Endothelial cell (in vitro differentiated cells): ENCODE measurements at regions not wholly inside any gene's neighbourhood (a gene's known extent, or its start where the extent isn't known, plus 50 kb on each side); places are given as distances from the start of the nearest gene placed in this dataset.

Experiments
- DNase-seq: peaks from one replicate; pipeline ENCODE4 v3.0.0; 2021; ENCODE audit warnings: low spot score
- H3K27ac Mint-ChIP-seq: one replicate; pipeline ENCODE4 v1.8.0; 2021; ENCODE audit warnings: mixed read lengths, inconsistent platforms; ENCODE audit not compliant: unreplicated experiment
- H3K27me3 Mint-ChIP-seq: one replicate; pipeline ENCODE4 v1.8.0; 2021; ENCODE audit warnings: mild to moderate bottlenecking, moderate library complexity, mixed read lengths, inconsistent platforms; ENCODE audit not compliant: unreplicated experiment
- H3K36me3 Mint-ChIP-seq: one replicate; pipeline ENCODE4 v1.8.0; 2021; ENCODE audit warnings: mild to moderate bottlenecking, low read depth, mixed read lengths, inconsistent platforms; ENCODE audit not compliant: unreplicated experiment
- H3K4me1 Mint-ChIP-seq: one replicate; pipeline ENCODE4 v1.8.0; 2021; ENCODE audit warnings: mild to moderate bottlenecking, mixed read lengths, inconsistent platforms; ENCODE audit not compliant: unreplicated experiment
- H3K4me3 Mint-ChIP-seq: one replicate; pipeline ENCODE4 v1.8.0; 2021; ENCODE audit warnings: mild to moderate bottlenecking, mixed read lengths, inconsistent platforms; ENCODE audit not compliant: unreplicated experiment
- H3K9me3 Mint-ChIP-seq: one replicate; pipeline ENCODE4 v1.8.0; 2021; ENCODE audit warnings: mixed read lengths, inconsistent platforms; ENCODE audit not compliant: unreplicated experiment
- TF ChIP-seq, protein P1 (sequence below): fragments of 200-600 bp; sonication (generic); IDR thresholded peaks from one replicate; pipeline ENCODE4 v1.5.0; 2021; ENCODE audit warnings: antibody characterized with exemption; ENCODE audit not compliant: unreplicated experiment

DNA sequence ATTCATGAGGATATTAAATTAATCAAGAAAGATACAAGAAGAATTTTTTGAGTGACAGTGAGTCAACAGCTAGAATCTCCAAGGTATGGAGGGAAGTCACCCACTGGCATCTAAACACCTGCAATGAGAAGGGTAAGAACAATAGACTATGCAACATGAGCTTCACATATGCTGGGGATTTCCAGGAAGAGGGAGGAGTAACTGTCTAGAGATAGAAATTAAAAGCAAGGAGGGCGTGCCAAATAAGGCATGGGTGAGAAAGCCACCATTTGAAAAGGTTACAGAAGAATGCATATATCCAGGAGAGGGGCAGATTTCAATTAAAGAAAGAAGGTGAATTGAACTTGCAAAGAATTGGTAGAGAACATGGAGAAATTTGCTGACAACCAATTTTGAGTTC lies 365.7 kb downstream of the GPR37 start:
- DNase-seq = no peak
- H3K9me3 Mint-ChIP-seq = no peaks in the 10 kb centered on the region
- TF ChIP-seq, protein P1, sequence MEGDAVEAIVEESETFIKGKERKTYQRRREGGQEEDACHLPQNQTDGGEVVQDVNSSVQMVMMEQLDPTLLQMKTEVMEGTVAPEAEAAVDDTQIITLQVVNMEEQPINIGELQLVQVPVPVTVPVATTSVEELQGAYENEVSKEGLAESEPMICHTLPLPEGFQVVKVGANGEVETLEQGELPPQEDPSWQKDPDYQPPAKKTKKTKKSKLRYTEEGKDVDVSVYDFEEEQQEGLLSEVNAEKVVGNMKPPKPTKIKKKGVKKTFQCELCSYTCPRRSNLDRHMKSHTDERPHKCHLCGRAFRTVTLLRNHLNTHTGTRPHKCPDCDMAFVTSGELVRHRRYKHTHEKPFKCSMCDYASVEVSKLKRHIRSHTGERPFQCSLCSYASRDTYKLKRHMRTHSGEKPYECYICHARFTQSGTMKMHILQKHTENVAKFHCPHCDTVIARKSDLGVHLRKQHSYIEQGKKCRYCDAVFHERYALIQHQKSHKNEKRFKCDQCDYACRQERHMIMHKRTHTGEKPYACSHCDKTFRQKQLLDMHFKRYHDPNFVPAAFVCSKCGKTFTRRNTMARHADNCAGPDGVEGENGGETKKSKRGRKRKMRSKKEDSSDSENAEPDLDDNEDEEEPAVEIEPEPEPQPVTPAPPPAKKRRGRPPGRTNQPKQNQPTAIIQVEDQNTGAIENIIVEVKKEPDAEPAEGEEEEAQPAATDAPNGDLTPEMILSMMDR = no peak
- no peaks in the 10 kb centered on the region for H3K27me3 Mint-ChIP-seq
- H3K27ac Mint-ChIP-seq = no peak overlapping the region
- no peaks in the 10 kb centered on the region for H3K36me3 Mint-ChIP-seq
- no peaks in the 10 kb centered on the region for H3K4me1 Mint-ChIP-seq
- H3K4me3 Mint-ChIP-seq = no peak overlapping the region

DNA sequence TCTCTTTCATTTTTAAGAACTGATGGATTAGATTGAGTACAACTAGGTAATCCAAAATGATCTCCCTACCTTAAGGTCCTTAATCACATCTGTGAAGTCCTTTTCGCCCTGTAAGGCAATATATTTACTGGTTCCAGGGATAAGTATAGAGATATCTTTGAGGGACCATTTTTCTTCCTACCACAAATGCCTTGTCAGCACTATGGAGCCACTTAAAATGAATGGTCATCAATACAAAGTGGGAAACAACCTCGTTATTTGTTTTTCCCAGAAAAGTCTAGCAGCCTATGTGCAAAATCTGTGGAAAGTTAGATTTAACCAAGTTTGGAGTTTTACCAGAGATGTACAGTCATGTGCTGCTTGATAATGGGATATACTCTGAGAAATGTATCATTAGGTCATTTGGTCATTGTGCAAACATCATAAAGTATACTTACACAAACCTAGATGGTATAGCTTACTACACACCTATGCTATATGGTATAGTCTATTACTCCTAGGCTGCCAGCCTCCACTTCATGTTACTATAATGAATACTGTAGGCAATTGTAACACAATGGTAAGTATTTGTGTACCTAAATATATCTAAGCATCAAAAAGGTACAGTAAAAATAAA lies 366.2 kb upstream of the TMEM229A start:
- no peaks in the 10 kb centered on the region for H3K27me3 Mint-ChIP-seq
- TF ChIP-seq, protein P1 = no peak
- no peak overlapping the region for H3K4me3 Mint-ChIP-seq
- no peak overlapping the region for H3K27ac Mint-ChIP-seq
- no peak for DNase-seq
- no peaks in the 10 kb centered on the region for H3K9me3 Mint-ChIP-seq
- H3K36me3 Mint-ChIP-seq = no peaks in the 10 kb centered on the region
- no peaks in the 10 kb centered on the region for H3K4me1 Mint-ChIP-seq

DNA sequence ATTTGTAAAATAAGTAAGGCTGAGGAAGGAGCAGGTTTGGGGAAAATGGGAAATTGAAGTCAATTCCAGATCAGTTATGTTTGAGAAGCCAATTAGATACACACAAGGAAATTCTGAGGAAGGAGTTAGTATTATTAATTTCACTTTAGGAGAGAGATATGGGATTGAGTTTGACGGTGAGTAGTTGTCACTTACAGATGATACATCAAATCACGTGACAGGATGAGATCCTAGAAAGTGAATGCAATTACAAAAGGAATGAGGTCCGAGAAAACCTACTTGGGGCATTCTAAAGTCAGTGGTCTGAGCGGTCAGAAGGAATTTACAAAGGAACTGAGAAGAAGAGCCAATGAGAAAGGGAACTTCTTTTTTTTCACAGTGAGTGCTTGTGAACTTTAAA lies 364.3 kb upstream of the TMEM229A start:
- Mint-ChIP-seq H3K27ac (no peak overlapping the region), H3K36me3 (no peaks in the 10 kb centered on the region), H3K27me3 (no peaks in the 10 kb centered on the region)

DNA sequence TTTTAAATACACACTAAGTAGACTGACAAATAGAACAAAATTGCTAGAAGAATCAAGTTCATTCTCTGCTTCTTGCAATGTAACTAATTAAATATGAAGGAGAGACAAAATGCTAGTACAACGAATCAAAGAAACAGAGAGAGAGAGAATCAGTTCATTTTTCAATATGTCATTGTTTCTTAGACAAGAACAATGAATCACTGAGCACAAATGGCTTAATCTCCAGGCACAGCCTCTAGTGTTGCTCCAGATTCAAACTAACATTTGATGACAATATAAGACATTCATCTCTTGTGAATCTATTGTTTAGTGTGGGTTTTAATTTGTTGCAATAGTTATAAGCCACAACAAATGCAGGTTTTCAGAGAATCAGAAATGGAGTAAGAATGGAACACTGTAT lies 357.4 kb upstream of the TMEM229A start:
- no peaks in the 10 kb centered on the region for H3K4me1 Mint-ChIP-seq

More for the DNA sequence above, 364.3 kb upstream of the TMEM229A start:
- no peak overlapping the region for H3K4me3 Mint-ChIP-seq
- no peaks in the 10 kb centered on the region for H3K9me3 Mint-ChIP-seq
- TF ChIP-seq, protein P1 = no peak
- no peak for DNase-seq
- no peaks in the 10 kb centered on the region for H3K4me1 Mint-ChIP-seq

DNA sequence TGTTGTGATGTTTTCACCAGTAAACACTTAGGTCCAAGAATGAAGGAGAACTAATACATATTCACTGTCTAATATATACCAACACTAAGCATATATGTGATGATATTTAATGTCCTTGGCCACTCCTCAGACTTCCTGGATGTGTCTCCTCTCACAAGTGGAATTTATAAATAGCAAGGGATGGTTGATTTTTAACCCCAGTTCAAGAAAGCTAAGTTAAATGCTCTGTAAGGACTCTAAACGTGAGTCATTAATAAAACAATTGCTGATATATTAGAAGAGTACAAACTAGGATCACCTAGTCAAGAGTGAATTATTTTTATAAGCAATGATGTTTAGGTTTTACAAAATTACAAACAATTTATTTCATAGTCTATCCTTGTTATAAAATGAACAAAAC lies 355.9 kb upstream of the TMEM229A start:
- Mint-ChIP-seq H3K36me3 (no peaks in the 10 kb centered on the region), H3K27me3 (no peaks in the 10 kb centered on the region), H3K27ac (no peak overlapping the region), H3K4me1 (no peaks in the 10 kb centered on the region), H3K9me3 (no peaks in the 10 kb centered on the region), H3K4me3 (no peak overlapping the region)
- TF ChIP-seq, protein P1 = no peak
- no peak for DNase-seq

More for the DNA sequence above, 357.4 kb upstream of the TMEM229A start:
- Mint-ChIP-seq H3K4me3 (no peak overlapping the region), H3K36me3 (no peaks in the 10 kb centered on the region), H3K9me3 (no peaks in the 10 kb centered on the region), H3K27me3 (no peaks in the 10 kb centered on the region), H3K27ac (no peak overlapping the region)
- TF ChIP-seq, protein P1 = no peak
- DNase-seq = no peak
